K562 (cell line): ENCODE measurements at regions not wholly inside any gene's neighbourhood (a gene's known extent, or its start where the extent isn't known, plus 50 kb on each side); places are given as distances from the start of the nearest gene placed in this dataset.

Experiments
- ATAC-seq: fragments of 200-7000 bp; cut with Tn5 transposase; 3 replicates; pipeline ENCODE4 v1.9.1; 2020; ENCODE audit warnings: moderate library complexity
- BruUV-seq: library from RNA; stranded (reverse); fragments of 400-500 nt; replicated peaks from 2 replicates; lab custom pipeline; 2021; lab: Mats Ljungman, UMichigan
- CTCF ChIA-PET: fragments of 300-600 bp; formaldehyde crosslinking; extraction: SDS; loops from one replicate; lab custom pipeline; 2021; ENCODE audit warnings: low intra/inter-chr PET ratio; lab: Yijun Ruan, JAX
- POLR2A ChIA-PET: fragments of 300-600, 350-650 bp; sonication (Branson Sonifier 250); formaldehyde crosslinking; extraction: SDS; loops from one replicate; lab custom pipeline; 2021; ENCODE audit warnings: antibody characterized with exemption, inconsistent platforms; lab: Yijun Ruan, JAX
- DNase-seq, 4 experiments: peaks; one replicate each; pipeline versions ENCODE4 v3.0.0 to v3.0.0-alpha.2; 2011 to 2018; ENCODE audit warnings: low spot score in 3 of 4, mixed read lengths in 3 of 4; ENCODE audit errors: extremely low read depth in 1 of 4
- FAIRE-seq: peaks from 2 replicates; lab custom pipeline; 2011; peaks lifted over from hg19 to GRCh38; lab: Jason Lieb, UNC
- H2AFZ ChIP-seq: 2 replicates; pipeline ENCODE4 v1.6.0; 2011; ENCODE audit warnings: low read depth, low read length, control low read depth, inconsistent platforms
- H3K27ac ChIP-seq: fragments of 200-600 bp; 3 replicates; pipeline ENCODE4 v1.8.0; 2011; ENCODE audit warnings: low read depth, mild to moderate bottlenecking, control low read depth, inconsistent platforms, low read length, moderate library complexity, mixed read lengths; ENCODE audit errors: extremely low read depth
- H3K27me3 ChIP-seq, 2 experiments: fragments of 300-600 bp in 1 of 2; 2 replicates in 1 of 2; 3 replicates in 1 of 2; pipeline versions ENCODE4 v1.6.0 to v1.8.0; 2011; ENCODE audit warnings: inconsistent platforms in 2 of 2, low read length in 2 of 2, mild to moderate bottlenecking in 1 of 2, mixed read lengths in 1 of 2, moderate library complexity in 1 of 2; ENCODE audit not compliant: control insufficient read depth in 2 of 2, insufficient read depth in 2 of 2
- H3K36me3 ChIP-seq: fragments of 300-600 bp; 3 replicates; pipeline ENCODE4 v1.8.0; 2011; ENCODE audit warnings: mild to moderate bottlenecking, low read length, inconsistent platforms; ENCODE audit not compliant: control insufficient read depth, insufficient read depth
- H3K4me1 ChIP-seq, 2 experiments: fragments of 200-600 bp in 1 of 2; replicated peaks in 1 of 2; 2 replicates in 1 of 2; 3 replicates in 1 of 2; pipeline versions ENCODE4 v1.5.1 to v1.8.0; 2011; ENCODE audit warnings: inconsistent platforms in 2 of 2, low read length in 2 of 2, mild to moderate bottlenecking in 1 of 2, mixed read lengths in 1 of 2, moderate library complexity in 1 of 2; ENCODE audit not compliant: control insufficient read depth in 2 of 2, insufficient read depth in 2 of 2
- H3K4me2 ChIP-seq: 2 replicates; pipeline ENCODE4 v1.6.1; 2011; ENCODE audit warnings: low read length, control low read depth, inconsistent platforms, mixed read lengths; ENCODE audit not compliant: insufficient read depth
- H3K4me3 ChIP-seq: fragments of 200-600 bp; sonication (generic), shearing (Covaris generic); 2 replicates; pipeline ENCODE4 v1.5.1; 2016; ENCODE audit warnings: control low read depth, inconsistent platforms
- H3K79me2 ChIP-seq: fragments of 200-600 bp; 3 replicates; pipeline ENCODE4 v1.8.0; 2011; ENCODE audit warnings: low read length, inconsistent platforms; ENCODE audit not compliant: control insufficient read depth, insufficient read depth
- H3K9ac ChIP-seq, 2 experiments: 2 replicates each; pipeline versions ENCODE4 v1.6.0 to v1.6.1; 2011; ENCODE audit warnings: low read depth in 2 of 2, low read length in 2 of 2, control low read depth in 1 of 2, inconsistent platforms in 1 of 2, mild to moderate bottlenecking in 1 of 2, mixed read lengths in 1 of 2; ENCODE audit not compliant: insufficient read depth in 1 of 2
- H3K9me1 ChIP-seq: one replicate; pipeline ENCODE4 v1.6.0; 2011; ENCODE audit warnings: inconsistent platforms, mild to moderate bottlenecking, low read length, moderate library complexity; ENCODE audit not compliant: control insufficient read depth, insufficient read depth
- H3K9me3 ChIP-seq: replicated peaks from 2 replicates; pipeline ENCODE4 v1.5.1; 2011; ENCODE audit warnings: low read depth, low read length, inconsistent platforms; ENCODE audit not compliant: control insufficient read depth, insufficient read depth
- H4K20me1 ChIP-seq: replicated peaks from 2 replicates; pipeline ENCODE4 v1.6.1; 2011; ENCODE audit warnings: low read length, inconsistent platforms, mixed read lengths; ENCODE audit not compliant: control insufficient read depth, insufficient read depth
- BRF2 ChIP-seq: IDR thresholded peaks from 3 replicates; pipeline ENCODE4 v1.6.1; 2011; ENCODE audit warnings: borderline replicate concordance, mild to moderate bottlenecking; ENCODE audit not compliant: insufficient read length, insufficient read depth
- CHAMP1 ChIP-seq: fragments of 450-650 bp; IDR thresholded peaks from 2 replicates; pipeline ENCODE4 v1.6.1; 2016; ENCODE audit warnings: mild to moderate bottlenecking
- ERF ChIP-seq: fragments of 450-650 bp; formaldehyde crosslinking; IDR thresholded peaks from 2 replicates; pipeline ENCODE4 v1.4.0; 2020; ENCODE audit warnings: mild to moderate bottlenecking, mixed read lengths
- FOXM1 ChIP-seq, 2 experiments: fragments of 450-650 bp in 1 of 2; sonication (generic) in 1 of 2; formaldehyde crosslinking in 1 of 2; IDR thresholded peaks; 2 replicates each; pipeline versions ENCODE4 v1.6.1 to v1.9.0; 2017 to 2022; ENCODE audit warnings: low read depth in 2 of 2, mild to moderate bottlenecking in 2 of 2, missing genetic modification reagents in 1 of 2, moderate library complexity in 1 of 2
- IRF2 ChIP-seq: sonication (generic); formaldehyde crosslinking; IDR thresholded peaks from 2 replicates; pipeline ENCODE4 v1.8.1; 2022; ENCODE audit warnings: mild to moderate bottlenecking, missing genetic modification reagents
- RFX7 ChIP-seq: fragments of 250-450 bp; sonication (Bioruptor Pico); IDR thresholded peaks from 2 replicates; pipeline ENCODE4 v1.5.1; 2021; ENCODE audit warnings: mild to moderate bottlenecking
- SMARCE1 ChIP-seq: fragments of 450-650 bp; IDR thresholded peaks from 2 replicates; pipeline ENCODE4 v1.7.1; 2016; ENCODE audit warnings: mild to moderate bottlenecking
- SREBF1 ChIP-seq: fragments of 150-350 bp; IDR thresholded peaks from 2 replicates; pipeline ENCODE4 v1.6.1; 2014; ENCODE audit warnings: antibody characterized with exemption, low read depth, low read length, borderline replicate concordance
- SRSF3 ChIP-seq: fragments of 200-400 bp; formaldehyde crosslinking; IDR thresholded peaks from 2 replicates; pipeline ENCODE4 v1.6.1; 2016; ENCODE audit warnings: mild to moderate bottlenecking, low read length, moderate library complexity; ENCODE audit not compliant: insufficient read depth
- SUPT5H ChIP-seq: fragments of 450-650 bp; IDR thresholded peaks from 2 replicates; pipeline ENCODE4 v1.6.1; 2016
- TCF7L2 ChIP-seq: fragments of 150-350 bp; IDR thresholded peaks from 2 replicates; pipeline ENCODE4 v1.6.1; 2016; ENCODE audit warnings: low read depth, mild to moderate bottlenecking, low read length, moderate library complexity
- TEAD2 ChIP-seq: fragments of 450-650 bp; IDR thresholded peaks from 2 replicates; pipeline ENCODE4 v1.6.1; 2016; ENCODE audit warnings: missing genetic modification characterization, control low read depth, missing compliant biosample characterization
- ZNF347 ChIP-seq: fragments of 450-650 bp; formaldehyde crosslinking; IDR thresholded peaks from 2 replicates; pipeline ENCODE4 v1.4.0; 2020; ENCODE audit warnings: low read depth, mild to moderate bottlenecking, moderate library complexity
- WGBS: fragments of 100-300 bp; shearing (Covaris generic); methylation state at CpG from one replicate; pipeline ENCODE4 v1.1.6; 2016; ENCODE audit warnings: low coverage, mixed read lengths; ENCODE audit not compliant: insufficient coverage; ENCODE audit errors: missing lambda C conversion rate; 5-methylcytosine and 5-hydroxymethylcytosine counted together
- in situ Hi-C: fragments of 300-500 bp; cut with MboI; formaldehyde crosslinking; loops from 4 replicates; pipeline ENCODE4 v1.15.0; 2018; ENCODE audit warnings: inconsistent platforms, mixed read lengths
- intact Hi-C: fragments of 100-400 bp; cut with micrococcal nuclease; formaldehyde crosslinking; loops from 2 replicates; pipeline ENCODE4 v1.14.2; 2022

- Histone ChIP-seq H3K4me1 (no peaks in the 10 kb centered on the region; a peak in 2 of 5 replicates), H3K36me3 (no peaks in the 10 kb centered on the region), H3K27ac (no peak overlapping the region), H2AFZ (no peak overlapping the region), H4K20me1 (no peaks in the 10 kb centered on the region), H3K4me2 (no peak overlapping the region), H3K27me3 (no peaks in the 10 kb centered on the region), H3K9ac (no peak overlapping the region), H3K4me3 (no peak overlapping the region), H3K79me2 (no peaks in the 10 kb centered on the region), H3K9me3 (no peaks in the 10 kb centered on the region), H3K9me1 (peaks cover 3% of the 10 kb centered on the region)
- 0% methylated on average over 3 of the region's 4 CpGs for WGBS
- in situ Hi-C loops, result no loop called here
- no peak for TF ChIP-seq IRF2 (CRISPR knock-in tag)
- intact Hi-C loops, result loop anchor here (5.0 kb wide), 2 partner anchors 120 to 215 kb away; no protein-coding TSS in a partner anchor
- ATAC-seq, result no peak
- no peak for DNase-seq
- no TSS peak for BruUV-seq
- FAIRE-seq, result no peak
- ChIA-PET POLR2A (no interaction called here), CTCF (no interaction called here)
Measured at GRCh38 chr2:234286956-234287355, 209.9 kb downstream of the ARL4C start.

GRCh38 chr2:234286118-234286598 is 210.7 kb downstream of the ARL4C start:
- BruUV-seq, result no TSS peak
- Histone ChIP-seq H2AFZ (no peak overlapping the region), H3K4me2 (no peak overlapping the region), H3K9ac (no peak overlapping the region), H3K9me3 (no peaks in the 10 kb centered on the region), H3K4me3 (no peak overlapping the region), H3K27me3 (no peaks in the 10 kb centered on the region), H3K36me3 (no peaks in the 10 kb centered on the region), H3K9me1 (peaks cover 3% of the 10 kb centered on the region), H3K4me1 (no peaks in the 10 kb centered on the region; a peak in 1 of 5 replicates), H3K27ac (no peak overlapping the region), H3K79me2 (no peaks in the 10 kb centered on the region), H4K20me1 (no peaks in the 10 kb centered on the region)
- no peak for FAIRE-seq
- no peak for ATAC-seq
- no peak for DNase-seq
- ChIA-PET CTCF (no interaction called here), POLR2A (no interaction called here)
- intact Hi-C loops (loop anchor here (5.0 kb wide), 2 partner anchors 121 to 216 kb away; no protein-coding TSS in a partner anchor), in situ Hi-C loops (no loop called here)
- TF ChIP-seq RFX7 (CRISPR knock-in tag) (no peak), SUPT5H (no peak), SMARCE1 (no peak), CHAMP1 (no peak), TCF7L2 (no peak), ERF (CRISPR knock-in tag) (no peak), FOXM1 (IDR thresholded peaks at IDR 0.05; ENCODE audit: low read depth) (no peak), FOXM1 (CRISPR knock-in tag; IDR thresholded peaks at IDR 0.05; ENCODE audit: low read depth) (no peak), BRF2 (no peak), ZNF347 (no peak), SREBF1 (no peak), TEAD2 (tag) (no peak), SRSF3 (no peak)
- 0% methylated on average over 6 of the region's 8 CpGs for WGBS
